CD4-positive, alpha-beta T cell (primary cell): ENCODE measurements at regions not wholly inside any gene's neighbourhood (a gene's known extent, or its start where the extent isn't known, plus 50 kb on each side); places are given as distances from the start of the nearest gene placed in this dataset.

ENCODE experiments used
- ATAC-seq: fragments of 200-7000 bp; cut with Tn5 transposase; one replicate; pipeline ENCODE4 v1.10.0; 2022; ENCODE audit warnings: mild to moderate bottlenecking; ENCODE audit not compliant: poor library complexity
- CTCF ChIA-PET: fragments of 350-600 bp; sonication (Branson Sonifier 250); formaldehyde crosslinking; loops from one replicate; lab custom pipeline; 2021; ENCODE audit warnings: antibody characterized with exemption, inconsistent platforms; lab: Charles Lee
- POLR2A ChIA-PET: fragments of 350-600 bp; sonication (Branson Sonifier 250); formaldehyde crosslinking; loops from one replicate; lab custom pipeline; 2021; ENCODE audit warnings: antibody characterized with exemption, inconsistent platforms; lab: Charles Lee
- DNase-seq, 14 experiments: peaks; one replicate each; pipeline ENCODE4 v3.0.0-alpha.2; 2013 to 2020; ENCODE audit warnings: mixed read lengths in 2 of 14
- H3K27ac ChIP-seq, 2 donors: one replicate each; pipeline versions ENCODE4 v1.5.1 to v1.7.0; 2013; ENCODE audit warnings: low read length in 2 of 2, low read depth in 1 of 2, mild to moderate bottlenecking in 1 of 2
- H3K27me3 ChIP-seq, 2 experiments: 1 replicate in 1 of 2; 2 replicates in 1 of 2; pipeline versions ENCODE4 v1.6.1 to v1.7.0; 2013; ENCODE audit warnings: low read length in 2 of 2, control low read depth in 1 of 2, mild to moderate bottlenecking in 1 of 2, moderate library complexity in 1 of 2; ENCODE audit not compliant: insufficient read depth in 2 of 2, control insufficient read depth in 1 of 2
- H3K36me3 ChIP-seq: one replicate; pipeline ENCODE4 v1.6.1; 2013; ENCODE audit warnings: low read length, control low read depth; ENCODE audit not compliant: insufficient read depth
- H3K4me1 ChIP-seq: one replicate; pipeline ENCODE4 v1.6.1; 2013; ENCODE audit warnings: low read length, control low read depth; ENCODE audit not compliant: insufficient read depth
- H3K4me3 ChIP-seq: one replicate; pipeline ENCODE4 v1.5.1; 2013; ENCODE audit warnings: mild to moderate bottlenecking, low read length, moderate library complexity
- H3K9me3 ChIP-seq, 2 experiments: 1 replicate in 1 of 2; 2 replicates in 1 of 2; pipeline versions ENCODE4 v1.6.1 to v1.7.0; 2013; ENCODE audit warnings: low read length in 2 of 2, mild to moderate bottlenecking in 2 of 2, control low read depth in 1 of 2, moderate library complexity in 1 of 2; ENCODE audit not compliant: control insufficient read depth in 1 of 2, insufficient read depth in 1 of 2
- H3K27ac Mint-ChIP-seq: one replicate; pipeline ENCODE4 v1.8.0; 2020; ENCODE audit warnings: mixed read lengths
- H3K27me3 Mint-ChIP-seq: one replicate; pipeline ENCODE4 v1.8.0; 2021; ENCODE audit warnings: mixed read lengths
- H3K36me3 Mint-ChIP-seq: one replicate; pipeline ENCODE4 v1.8.0; 2021; ENCODE audit warnings: low read depth, mixed read lengths
- H3K4me1 Mint-ChIP-seq: one replicate; pipeline ENCODE4 v1.8.0; 2021; ENCODE audit warnings: low read depth, mixed read lengths
- H3K4me3 Mint-ChIP-seq: one replicate; pipeline ENCODE4 v1.8.0; 2020; ENCODE audit warnings: mild to moderate bottlenecking, mixed read lengths
- H3K9me3 Mint-ChIP-seq: one replicate; pipeline ENCODE4 v1.8.0; 2020; ENCODE audit warnings: mixed read lengths
- CTCF ChIP-seq: fragments of 200-600 bp; IDR thresholded peaks from one replicate; pipeline ENCODE4 v1.8.0; 2022; ENCODE audit warnings: antibody characterized with exemption, mild to moderate bottlenecking
- intact Hi-C, 2 experiments: fragments of 100-400 bp; cut with DNase I in 1 of 2; cut with micrococcal nuclease in 1 of 2; formaldehyde crosslinking; loops; one replicate each; pipeline versions ENCODE4 v1.15.1 to v1.9.0; 2023 to 2025; cut with DNase I, micrococcal nuclease

GRCh38 chr3:31039145-31039544 lies 144.7 kb upstream of the GADL1 start:
- DNase-seq (no peak), ATAC-seq (no peak)
- Histone ChIP-seq H3K27ac (no peak overlapping the region), H3K9me3 (peaks cover 0 to 8% of the 10 kb centered on the region in 2 experiments), H3K36me3 (no peaks in the 10 kb centered on the region), H3K27me3 (no peaks in the 10 kb centered on the region), H3K4me3 (no peak overlapping the region), H3K4me1 (no peaks in the 10 kb centered on the region)
- no peak overlapping the region for H3K4me3 Mint-ChIP-seq
- no peaks in the 10 kb centered on the region for H3K36me3 Mint-ChIP-seq
- H3K27ac Mint-ChIP-seq = no peak overlapping the region
- ChIA-PET POLR2A (no interaction called here), CTCF (no interaction called here)
- no peaks in the 10 kb centered on the region for H3K9me3 Mint-ChIP-seq
- no peaks in the 10 kb centered on the region for H3K27me3 Mint-ChIP-seq
- TF ChIP-seq CTCF = no peak
- H3K4me1 Mint-ChIP-seq = no peaks in the 10 kb centered on the region
- intact Hi-C loops = no loop called here

- POLR2A ChIA-PET = no interaction called here
- Histone ChIP-seq H3K36me3 (no peaks in the 10 kb centered on the region), H3K4me3 (no peak overlapping the region), H3K27me3 (no peaks in the 10 kb centered on the region), H3K9me3 (peaks cover 0 to 8% of the 10 kb centered on the region in 2 experiments), H3K4me1 (no peaks in the 10 kb centered on the region), H3K27ac (no peak overlapping the region)
- Mint-ChIP-seq H3K27me3 (no peaks in the 10 kb centered on the region), H3K9me3 (no peaks in the 10 kb centered on the region), H3K36me3 (no peaks in the 10 kb centered on the region), H3K4me1 (no peaks in the 10 kb centered on the region), H3K4me3 (no peak overlapping the region), H3K27ac (no peak overlapping the region)
- DNase-seq (no peak), ATAC-seq (no peak)
- CTCF ChIA-PET = interaction anchor here (1.3 kb wide), 1 partner anchor 19 kb away, joined by 3 read pairs; no protein-coding TSS in a partner anchor
- TF ChIP-seq CTCF = no peak
- intact Hi-C loops = no loop called here
Observed at GRCh38 chr3:31041161-31041978, 146.9 kb upstream of the GADL1 start.

- CTCF ChIA-PET = no interaction called here
- H3K27ac Mint-ChIP-seq = no peak overlapping the region
- POLR2A ChIA-PET = no interaction called here
Observed at GRCh38 chr3:31043184-31043819, 148.8 kb upstream of the GADL1 start.

More at GRCh38 chr3:31043184-31043819, 148.8 kb upstream of the GADL1 start:
- intact Hi-C loops = no loop called here
- DNase-seq = no peak
- H3K4me1 ChIP-seq = no peaks in the 10 kb centered on the region
- peaks cover 2% of the 10 kb centered on the region for H3K9me3 Mint-ChIP-seq
- H3K4me3 Mint-ChIP-seq = no peak overlapping the region
- ATAC-seq = no peak
- no peaks in the 10 kb centered on the region for H3K36me3 ChIP-seq
- H3K9me3 ChIP-seq = peaks cover 0 to 8% of the 10 kb centered on the region in 2 experiments
- no peak overlapping the region for H3K27ac ChIP-seq
- H3K27me3 ChIP-seq = no peaks in the 10 kb centered on the region
- no peak for TF ChIP-seq CTCF
- H3K4me1 Mint-ChIP-seq = no peaks in the 10 kb centered on the region
- H3K27me3 Mint-ChIP-seq = no peaks in the 10 kb centered on the region
- H3K4me3 ChIP-seq = no peak overlapping the region
- H3K36me3 Mint-ChIP-seq = no peaks in the 10 kb centered on the region
